ENCODE measurements at regions not wholly inside any gene's neighbourhood (a gene's known extent, or its start where the extent isn't known, plus 50 kb on each side); places are given as distances from the start of the nearest gene placed in this dataset.

DNA sequence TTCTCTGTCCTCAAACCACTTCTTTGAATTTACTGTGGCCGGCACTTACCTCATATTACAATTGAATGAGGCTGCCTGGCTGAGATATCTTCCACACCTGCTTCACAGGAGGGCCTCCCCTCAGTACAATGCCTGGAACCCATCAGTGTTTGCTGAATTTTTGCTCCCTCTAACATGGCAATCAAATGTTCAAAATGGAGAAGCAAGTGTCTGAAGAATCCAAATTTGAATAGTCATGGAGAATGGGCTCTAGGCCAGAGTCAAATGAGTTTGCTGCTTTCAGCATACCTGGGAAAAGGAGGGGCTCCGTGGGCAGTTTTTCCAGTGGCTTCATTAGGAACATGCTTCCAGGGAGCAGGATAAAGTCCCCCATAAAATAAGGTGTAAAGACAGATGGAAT is 564.8 kb downstream of the UTRN start:
- no peak for ATAC-seq
- peaks cover 36 to 37% of the 10 kb centered on the region in 2 donors for H3K4me1 Mint-ChIP-seq (ENCODE audit: low read depth in 2 of 2)
- H3K27ac Mint-ChIP-seq: peak overlapping the region; percentile 9 to 31
- no peak overlapping the region for H3K4me3 Mint-ChIP-seq
- H3K36me3 Mint-ChIP-seq: peaks cover 20% of the 10 kb centered on the region
- DNase-seq (ENCODE audit: low spot score): no peak
- H3K9me3 Mint-ChIP-seq: no peaks in the 10 kb centered on the region
- no peaks in the 10 kb centered on the region for H3K27me3 Mint-ChIP-seq

- peak overlapping the region; percentile 76 to 87 for H3K27ac Mint-ChIP-seq
- no peaks in the 10 kb centered on the region for H3K27me3 Mint-ChIP-seq
- H3K4me1 Mint-ChIP-seq (ENCODE audit: low read depth in 2 of 2): peaks cover 39% of the 10 kb centered on the region in 2 donors
- peaks cover 10% of the 10 kb centered on the region for H3K36me3 Mint-ChIP-seq
- H3K4me3 Mint-ChIP-seq: peak overlapping the region; percentile 55
- no peaks in the 10 kb centered on the region for H3K9me3 Mint-ChIP-seq
- ATAC-seq: peak; percentile 89 to 94
- DNase-seq (ENCODE audit: low spot score): peak; percentile 61
These were observed 568.5 kb downstream of the UTRN start for GRCh38 chr6:144853603-144854002.

- Mint-ChIP-seq H3K27me3 (no peaks in the 10 kb centered on the region), H3K4me3 (no peak overlapping the region), H3K27ac (peak overlapping the region in 1 of 2 donors; percentile 87), H3K36me3 (peaks cover 1% of the 10 kb centered on the region), H3K4me1 (ENCODE audit: low read depth in 2 of 2) (peaks cover 33 to 34% of the 10 kb centered on the region in 2 donors), H3K9me3 (no peaks in the 10 kb centered on the region)
- ATAC-seq: no peak
- no peak for DNase-seq (ENCODE audit: low spot score)
These were observed 569.5 kb downstream of the UTRN start for GRCh38 chr6:144854654-144855053.

GRCh38 chr6:144855375-144855774 is 570.2 kb downstream of the UTRN start:
- Mint-ChIP-seq H3K27me3 (no peaks in the 10 kb centered on the region), H3K36me3 (no peaks in the 10 kb centered on the region), H3K4me3 (no peak overlapping the region), H3K9me3 (no peaks in the 10 kb centered on the region), H3K27ac (peak overlapping the region in 1 of 2 donors; percentile 87), H3K4me1 (ENCODE audit: low read depth in 2 of 2) (peaks cover 31 to 32% of the 10 kb centered on the region in 2 donors)
- no peak for DNase-seq (ENCODE audit: low spot score)
- ATAC-seq: no peak

GRCh38 chr6:144855812-144856531 is 570.8 kb downstream of the UTRN start:
- no peak for ATAC-seq
- Mint-ChIP-seq H3K27me3 (no peaks in the 10 kb centered on the region), H3K9me3 (no peaks in the 10 kb centered on the region), H3K27ac (no peak overlapping the region), H3K4me1 (ENCODE audit: low read depth in 2 of 2) (peaks cover 26 to 28% of the 10 kb centered on the region in 2 donors), H3K36me3 (no peaks in the 10 kb centered on the region), H3K4me3 (no peak overlapping the region)
- no peak for DNase-seq (ENCODE audit: low spot score)

GRCh38 chr6:144856622-144857021 is 571.5 kb downstream of the UTRN start:
- DNase-seq (ENCODE audit: low spot score) (no peak), ATAC-seq (no peak)
- no peaks in the 10 kb centered on the region for H3K27me3 Mint-ChIP-seq
- no peaks in the 10 kb centered on the region for H3K36me3 Mint-ChIP-seq
- H3K4me3 Mint-ChIP-seq: no peak overlapping the region
- peak overlapping the region in 1 of 2 donors; percentile 5 for H3K27ac Mint-ChIP-seq
- H3K4me1 Mint-ChIP-seq (ENCODE audit: low read depth in 2 of 2): peaks cover 26 to 28% of the 10 kb centered on the region in 2 donors
- no peaks in the 10 kb centered on the region for H3K9me3 Mint-ChIP-seq

DNA sequence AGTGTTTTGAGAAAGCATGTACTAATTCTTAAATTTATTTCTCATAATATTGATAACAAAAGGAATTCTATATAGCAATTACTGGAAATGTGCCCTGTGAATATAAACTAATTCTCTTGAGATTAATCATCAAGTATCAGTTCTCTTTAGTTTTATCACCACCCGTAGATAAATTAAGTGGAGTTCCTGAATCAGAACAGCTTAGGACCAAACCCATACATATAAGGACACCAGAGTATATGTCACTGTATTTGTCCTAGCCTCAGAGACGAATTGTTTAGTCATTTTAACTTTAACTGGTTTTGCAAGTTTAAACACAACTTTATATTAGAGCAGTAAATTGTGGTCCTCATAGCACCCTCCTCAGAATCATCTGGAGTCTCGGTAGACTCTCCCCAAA is 572.0 kb downstream of the UTRN start:
- Mint-ChIP-seq H3K27me3 (peaks cover 0 to 2% of the 10 kb centered on the region in 2 donors), H3K27ac (peak overlapping the region in 1 of 2 donors; percentile 5), H3K9me3 (no peaks in the 10 kb centered on the region), H3K4me1 (ENCODE audit: low read depth in 2 of 2) (peaks cover 26 to 28% of the 10 kb centered on the region in 2 donors), H3K36me3 (no peaks in the 10 kb centered on the region), H3K4me3 (no peak overlapping the region)
- no peak for DNase-seq (ENCODE audit: low spot score)
- ATAC-seq: no peak

DNA sequence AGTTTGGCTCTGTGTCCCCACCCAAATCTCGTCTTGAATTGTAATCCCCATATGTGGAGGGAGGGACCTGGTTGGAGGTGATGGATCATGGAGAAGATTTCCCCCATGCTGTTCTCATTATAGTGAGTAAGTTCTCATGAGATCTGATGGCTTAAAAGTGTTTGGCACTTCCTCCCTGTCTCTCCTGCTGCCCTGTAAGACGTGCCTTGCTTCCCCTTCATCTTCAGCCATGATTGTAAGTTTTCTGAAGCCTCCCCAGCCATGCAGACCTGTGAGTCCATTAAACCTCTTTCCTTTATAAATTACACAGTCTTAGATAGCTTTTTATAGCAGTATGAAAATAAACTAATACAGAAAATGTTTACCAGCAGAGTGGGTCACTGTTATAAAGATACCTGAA is 577.6 kb downstream of the UTRN start:
- DNase-seq (ENCODE audit: low spot score) (no peak), ATAC-seq (no peak)
- Mint-ChIP-seq H3K27me3 (peaks cover 8 to 13% of the 10 kb centered on the region in 2 donors), H3K4me3 (no peak overlapping the region), H3K36me3 (peaks cover 10% of the 10 kb centered on the region), H3K4me1 (ENCODE audit: low read depth in 2 of 2) (peaks cover 5 to 7% of the 10 kb centered on the region in 2 donors), H3K27ac (no peak overlapping the region), H3K9me3 (peaks cover 6% of the 10 kb centered on the region)

- Mint-ChIP-seq H3K4me3 (no peak overlapping the region), H3K9me3 (peaks cover 6% of the 10 kb centered on the region), H3K27me3 (peaks cover 8 to 11% of the 10 kb centered on the region in 2 donors), H3K36me3 (peaks cover 10% of the 10 kb centered on the region), H3K4me1 (ENCODE audit: low read depth in 2 of 2) (peaks cover 5 to 7% of the 10 kb centered on the region in 2 donors), H3K27ac (no peak overlapping the region)
- ATAC-seq: no peak
- DNase-seq (ENCODE audit: low spot score): no peak
These were observed 582.6 kb downstream of the UTRN start for GRCh38 chr6:144867761-144868160.

DNA sequence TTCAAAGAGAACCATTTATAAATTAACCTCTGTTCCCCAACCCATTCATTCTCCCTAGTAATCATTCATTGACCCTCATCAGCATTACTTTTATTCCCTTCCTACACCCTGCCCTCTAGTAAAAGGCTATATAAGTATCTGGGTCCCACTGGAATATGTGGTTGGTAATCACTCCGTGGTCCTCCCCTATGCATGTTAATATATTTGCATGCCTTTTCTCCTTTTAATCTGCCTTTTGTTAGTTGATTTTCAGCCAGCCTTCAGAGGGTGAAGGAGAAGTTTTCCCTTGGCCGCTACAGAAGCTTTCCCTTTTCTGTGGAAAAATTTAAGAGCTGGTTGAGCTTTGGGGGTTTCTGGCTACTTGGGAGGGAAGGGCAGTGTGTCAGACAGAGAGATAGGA is 585.6 kb downstream of the UTRN start:
- Mint-ChIP-seq H3K27me3 (peaks cover 0 to 4% of the 10 kb centered on the region in 2 donors), H3K9me3 (no peaks in the 10 kb centered on the region), H3K27ac (no peak overlapping the region), H3K36me3 (no peaks in the 10 kb centered on the region), H3K4me1 (ENCODE audit: low read depth in 2 of 2) (peaks cover 5 to 7% of the 10 kb centered on the region in 2 donors), H3K4me3 (no peak overlapping the region)
- ATAC-seq (no peak), DNase-seq (ENCODE audit: low spot score) (no peak)

DNA sequence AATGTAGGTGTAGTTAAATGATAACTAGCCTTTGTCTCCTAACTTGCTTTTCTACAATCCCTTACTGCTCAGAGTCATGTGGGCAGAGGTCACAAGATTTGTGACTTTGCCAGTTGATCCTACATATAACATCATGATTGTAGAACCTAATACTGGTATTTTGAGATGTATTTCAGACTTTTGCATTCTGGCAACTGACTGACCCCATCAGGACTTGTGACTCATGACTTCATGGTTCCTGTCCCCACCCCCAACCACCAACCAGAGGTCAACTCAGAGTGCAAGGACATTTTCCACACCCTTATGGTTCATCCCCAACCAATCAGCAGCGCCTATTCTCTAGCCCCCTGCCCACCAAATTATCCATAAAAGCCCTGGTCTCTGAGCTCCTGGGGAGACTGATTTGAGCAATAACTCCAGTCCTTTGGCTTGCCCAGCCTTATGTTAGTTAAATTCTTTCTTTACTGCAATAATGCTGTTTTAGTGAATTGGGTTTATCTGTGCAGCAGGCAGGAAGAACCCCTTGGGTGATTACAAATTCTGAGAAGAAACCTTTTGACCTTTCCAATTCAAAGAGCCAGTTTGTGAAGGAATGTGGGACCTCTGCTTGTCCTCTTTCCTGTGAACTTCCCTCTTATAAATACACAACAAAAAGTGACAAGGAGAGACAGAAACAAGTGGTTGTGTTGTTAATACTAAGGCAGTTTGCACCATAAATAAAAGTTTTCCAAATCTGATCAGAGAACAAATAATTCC is 588.7 kb downstream of the UTRN start:
- Mint-ChIP-seq H3K4me3 (no peak overlapping the region), H3K36me3 (no peaks in the 10 kb centered on the region), H3K4me1 (ENCODE audit: low read depth in 2 of 2) (peaks cover 0 to under 1% of the 10 kb centered on the region in 2 donors), H3K9me3 (no peaks in the 10 kb centered on the region), H3K27me3 (peaks cover 16% of the 10 kb centered on the region in 2 donors), H3K27ac (no peak overlapping the region)
- DNase-seq (ENCODE audit: low spot score) (no peak), ATAC-seq (no peak)

- Mint-ChIP-seq H3K27ac (no peak overlapping the region), H3K36me3 (no peaks in the 10 kb centered on the region), H3K27me3 (peaks cover 26 to 29% of the 10 kb centered on the region in 2 donors), H3K9me3 (no peaks in the 10 kb centered on the region), H3K4me3 (no peak overlapping the region), H3K4me1 (ENCODE audit: low read depth in 2 of 2) (peaks cover 0 to 6% of the 10 kb centered on the region in 2 donors)
- DNase-seq (ENCODE audit: low spot score) (no peak), ATAC-seq (no peak)
These were observed 591.6 kb downstream of the UTRN start for GRCh38 chr6:144876689-144877088.

- no peak for DNase-seq (ENCODE audit: low spot score)
- Mint-ChIP-seq H3K9me3 (no peaks in the 10 kb centered on the region), H3K27ac (no peak overlapping the region), H3K36me3 (no peaks in the 10 kb centered on the region), H3K4me3 (no peak overlapping the region), H3K4me1 (ENCODE audit: low read depth in 2 of 2) (peaks cover 0 to 6% of the 10 kb centered on the region in 2 donors), H3K27me3 (peaks cover 26 to 29% of the 10 kb centered on the region in 2 donors)
- ATAC-seq: no peak
These were observed 592.0 kb downstream of the UTRN start for GRCh38 chr6:144877118-144877517.

DNA sequence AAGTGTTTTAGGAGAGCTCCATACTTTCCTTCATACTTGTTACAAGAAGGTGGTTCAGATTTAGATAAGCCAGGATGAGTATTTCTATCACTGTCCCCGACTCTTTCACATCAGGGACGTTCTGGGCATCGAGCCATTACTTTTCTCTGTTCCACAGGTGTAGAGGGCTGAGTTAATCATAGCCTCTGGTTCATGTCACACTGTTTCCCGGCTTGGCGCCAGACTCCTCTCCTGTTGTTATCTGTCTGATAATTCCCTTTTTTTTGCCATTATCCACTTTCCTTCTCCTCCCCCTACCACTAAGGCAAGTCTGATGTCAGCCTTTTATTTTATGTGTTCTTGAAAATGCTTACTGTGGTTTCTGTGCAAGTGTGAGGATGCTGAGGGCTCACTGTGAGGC is 593.4 kb downstream of the UTRN start:
- no peaks in the 10 kb centered on the region for H3K9me3 Mint-ChIP-seq
- no peak for ATAC-seq
- peaks cover 26 to 29% of the 10 kb centered on the region in 2 donors for H3K27me3 Mint-ChIP-seq
- no peak for DNase-seq (ENCODE audit: low spot score)
- peaks cover 0 to 6% of the 10 kb centered on the region in 2 donors for H3K4me1 Mint-ChIP-seq (ENCODE audit: low read depth in 2 of 2)
- no peak overlapping the region for H3K4me3 Mint-ChIP-seq
- H3K36me3 Mint-ChIP-seq: no peaks in the 10 kb centered on the region
- no peak overlapping the region for H3K27ac Mint-ChIP-seq

All from natural killer cell treated with Interleukin-12 subunit alpha and Interleukin-12 subunit beta and Interleukin-15 and Interleukin-18, amount 100 ng/mL, for 72 hours (primary cell).